ENCODE measurements at regions not wholly inside any gene's neighbourhood (a gene's known extent, or its start where the extent isn't known, plus 50 kb on each side); places are given as distances from the start of the nearest gene placed in this dataset.

DNA sequence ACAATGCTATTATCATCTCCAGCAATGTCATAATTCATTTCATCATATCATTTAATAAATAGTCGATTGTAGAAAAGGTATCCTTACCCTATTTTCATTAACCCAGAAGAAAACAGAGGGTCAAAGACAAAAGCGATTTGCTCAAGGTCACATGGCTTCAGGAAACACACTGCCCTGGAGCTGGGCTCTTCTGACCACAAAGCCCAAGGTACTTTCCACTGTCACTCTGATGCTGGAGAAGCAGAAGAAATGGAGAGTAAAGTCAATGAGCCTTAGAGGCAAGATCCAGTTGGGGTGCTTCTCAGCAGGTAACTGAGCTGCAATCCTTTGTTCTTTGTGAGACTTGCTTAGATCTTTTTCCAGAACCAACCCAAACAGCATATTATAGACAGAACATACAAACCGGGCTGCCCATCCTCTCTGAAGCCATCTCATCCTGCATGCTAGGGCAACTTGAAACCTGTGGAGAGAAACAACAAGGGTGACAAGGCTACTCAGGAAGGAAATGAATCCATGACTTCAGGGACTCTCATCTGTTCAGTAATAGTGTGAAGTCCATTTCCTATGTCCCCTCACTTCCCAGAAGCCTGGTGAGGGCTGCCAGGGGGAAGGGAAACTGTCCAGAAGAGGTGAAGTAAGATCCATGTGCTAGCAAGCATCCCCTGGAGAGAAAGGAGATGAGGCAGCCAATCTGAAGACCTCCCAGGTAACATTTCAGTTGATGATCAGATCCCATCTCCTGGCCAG lies 148.6 kb upstream of the SVIL start:
- no peak for DNase-seq
- BruUV-seq (replicated peaks), result no TSS peak
- intact Hi-C loops (cut with micrococcal nuclease; ENCODE audit: unreplicated experiment), result no loop called here
- H3K27ac Mint-ChIP-seq (ENCODE audit: unreplicated experiment), result no peak overlapping the region
- TF ChIP-seq, protein P1, sequence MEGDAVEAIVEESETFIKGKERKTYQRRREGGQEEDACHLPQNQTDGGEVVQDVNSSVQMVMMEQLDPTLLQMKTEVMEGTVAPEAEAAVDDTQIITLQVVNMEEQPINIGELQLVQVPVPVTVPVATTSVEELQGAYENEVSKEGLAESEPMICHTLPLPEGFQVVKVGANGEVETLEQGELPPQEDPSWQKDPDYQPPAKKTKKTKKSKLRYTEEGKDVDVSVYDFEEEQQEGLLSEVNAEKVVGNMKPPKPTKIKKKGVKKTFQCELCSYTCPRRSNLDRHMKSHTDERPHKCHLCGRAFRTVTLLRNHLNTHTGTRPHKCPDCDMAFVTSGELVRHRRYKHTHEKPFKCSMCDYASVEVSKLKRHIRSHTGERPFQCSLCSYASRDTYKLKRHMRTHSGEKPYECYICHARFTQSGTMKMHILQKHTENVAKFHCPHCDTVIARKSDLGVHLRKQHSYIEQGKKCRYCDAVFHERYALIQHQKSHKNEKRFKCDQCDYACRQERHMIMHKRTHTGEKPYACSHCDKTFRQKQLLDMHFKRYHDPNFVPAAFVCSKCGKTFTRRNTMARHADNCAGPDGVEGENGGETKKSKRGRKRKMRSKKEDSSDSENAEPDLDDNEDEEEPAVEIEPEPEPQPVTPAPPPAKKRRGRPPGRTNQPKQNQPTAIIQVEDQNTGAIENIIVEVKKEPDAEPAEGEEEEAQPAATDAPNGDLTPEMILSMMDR (IDR thresholded peaks at IDR 0.05; ENCODE audit: insufficient read depth in 1 of 2, low read depth in 1 of 2, low read length in 1 of 2, severe bottlenecking in 1 of 2, unreplicated experiment in 1 of 2), result no peak
- Histone ChIP-seq H3K9me3 (peaks cover 11% of the 10 kb centered on the region), H3K4me1 (no peaks in the 10 kb centered on the region), H3K36me3 (ENCODE audit: control insufficient read depth, insufficient read depth, low read length) (no peaks in the 10 kb centered on the region), H3K4me3 (ENCODE audit: low read depth, low read length) (no peak overlapping the region), H3K27me3 (replicated peaks; ENCODE audit: control insufficient read depth, insufficient read depth, low read length) (no peaks in the 10 kb centered on the region)
- no peaks in the 10 kb centered on the region for H3K36me3 Mint-ChIP-seq (ENCODE audit: insufficient read depth, unreplicated experiment)
- ChIA-PET CTCF (no interaction called here), POLR2A (no interaction called here)
- H3K4me3 Mint-ChIP-seq (ENCODE audit: unreplicated experiment), result no peak overlapping the region
- no peaks in the 10 kb centered on the region for H3K4me1 Mint-ChIP-seq (ENCODE audit: low read depth, unreplicated experiment)
- peaks cover 7% of the 10 kb centered on the region for H3K9me3 Mint-ChIP-seq (ENCODE audit: unreplicated experiment)
- H3K27me3 Mint-ChIP-seq (ENCODE audit: insufficient read depth, unreplicated experiment), result no peaks in the 10 kb centered on the region

DNA sequence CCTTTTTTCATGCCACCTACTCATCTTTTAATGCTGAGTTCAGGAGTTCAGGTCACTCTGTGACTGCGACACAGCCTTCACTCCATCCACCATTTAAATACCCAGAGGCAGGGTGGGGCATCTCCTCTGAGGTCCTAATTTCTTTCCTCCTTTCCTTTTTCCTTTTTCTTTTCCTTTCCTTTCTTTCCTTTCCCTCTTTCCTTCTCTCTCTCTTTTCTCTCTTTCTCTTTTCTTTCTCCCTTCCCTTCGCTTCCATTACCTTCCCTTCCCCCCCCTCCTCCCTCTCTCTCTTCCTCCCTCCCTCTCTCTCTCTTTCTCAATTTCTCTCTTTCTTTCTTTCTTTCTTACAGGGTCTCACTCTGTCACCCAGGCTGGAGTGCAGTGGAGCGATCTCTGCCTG lies 145.9 kb upstream of the SVIL start:
- Histone ChIP-seq H3K4me1 (no peaks in the 10 kb centered on the region), H3K4me3 (ENCODE audit: low read depth, low read length) (no peak overlapping the region), H3K9me3 (no peaks in the 10 kb centered on the region), H3K27me3 (replicated peaks; ENCODE audit: control insufficient read depth, insufficient read depth, low read length) (no peaks in the 10 kb centered on the region), H3K36me3 (ENCODE audit: control insufficient read depth, insufficient read depth, low read length) (no peaks in the 10 kb centered on the region)
- DNase-seq, result no peak
- no peaks in the 10 kb centered on the region for H3K36me3 Mint-ChIP-seq (ENCODE audit: insufficient read depth, unreplicated experiment)
- H3K4me3 Mint-ChIP-seq (ENCODE audit: unreplicated experiment), result no peak overlapping the region
- H3K27ac Mint-ChIP-seq (ENCODE audit: unreplicated experiment), result no peak overlapping the region
- POLR2A ChIA-PET, result no interaction called here
- TF ChIP-seq, protein P1 (IDR thresholded peaks at IDR 0.05; ENCODE audit: insufficient read depth in 1 of 2, low read depth in 1 of 2, low read length in 1 of 2, severe bottlenecking in 1 of 2, unreplicated experiment in 1 of 2), result no peak
- H3K4me1 Mint-ChIP-seq (ENCODE audit: low read depth, unreplicated experiment), result no peaks in the 10 kb centered on the region
- no TSS peak for BruUV-seq (replicated peaks)
- no peaks in the 10 kb centered on the region for H3K27me3 Mint-ChIP-seq (ENCODE audit: insufficient read depth, unreplicated experiment)
- CTCF ChIA-PET, result interaction anchor here (0.6 kb wide), 1 partner anchor 46 kb away, joined by 3 read pairs; no protein-coding TSS in a partner anchor
- H3K9me3 Mint-ChIP-seq (ENCODE audit: unreplicated experiment), result no peaks in the 10 kb centered on the region
- intact Hi-C loops (cut with micrococcal nuclease; ENCODE audit: unreplicated experiment), result no loop called here

- Histone ChIP-seq H3K27me3 (replicated peaks; ENCODE audit: control insufficient read depth, insufficient read depth, low read length) (no peaks in the 10 kb centered on the region), H3K36me3 (ENCODE audit: control insufficient read depth, insufficient read depth, low read length) (no peaks in the 10 kb centered on the region), H3K9me3 (no peaks in the 10 kb centered on the region), H3K4me3 (ENCODE audit: low read depth, low read length) (no peak overlapping the region), H3K4me1 (no peaks in the 10 kb centered on the region)
- Mint-ChIP-seq H3K9me3 (ENCODE audit: unreplicated experiment) (no peaks in the 10 kb centered on the region), H3K27ac (ENCODE audit: unreplicated experiment) (no peak overlapping the region), H3K4me1 (ENCODE audit: low read depth, unreplicated experiment) (no peaks in the 10 kb centered on the region), H3K4me3 (ENCODE audit: unreplicated experiment) (no peak overlapping the region), H3K27me3 (ENCODE audit: insufficient read depth, unreplicated experiment) (no peaks in the 10 kb centered on the region), H3K36me3 (ENCODE audit: insufficient read depth, unreplicated experiment) (no peaks in the 10 kb centered on the region)
- ChIA-PET CTCF (interaction anchor here (0.6 kb wide), 2 partner anchors 46 to 67 kb away, joined by 3 read pairs; no protein-coding TSS in a partner anchor), POLR2A (no interaction called here)
- TF ChIP-seq, protein P1 (IDR thresholded peaks at IDR 0.05; ENCODE audit: insufficient read depth in 1 of 2, low read depth in 1 of 2, low read length in 1 of 2, severe bottlenecking in 1 of 2, unreplicated experiment in 1 of 2), result no peak
- intact Hi-C loops (cut with micrococcal nuclease; ENCODE audit: unreplicated experiment), result no loop called here
- DNase-seq, result no peak
- no TSS peak for BruUV-seq (replicated peaks)
Observed at GRCh38 chr10:29780096-29780495, 145.3 kb upstream of the SVIL start.

Measured in Caco-2 (cell line).